ENCODE measurements at regions not wholly inside any gene's neighbourhood (a gene's known extent, or its start where the extent isn't known, plus 50 kb on each side); places are given as distances from the start of the nearest gene placed in this dataset.
"Not testable (repeated sequence)": the region's sequence is repeated elsewhere in the genome, so short reads cannot be mapped to it uniquely, and the experiment has no call there.

DNA sequence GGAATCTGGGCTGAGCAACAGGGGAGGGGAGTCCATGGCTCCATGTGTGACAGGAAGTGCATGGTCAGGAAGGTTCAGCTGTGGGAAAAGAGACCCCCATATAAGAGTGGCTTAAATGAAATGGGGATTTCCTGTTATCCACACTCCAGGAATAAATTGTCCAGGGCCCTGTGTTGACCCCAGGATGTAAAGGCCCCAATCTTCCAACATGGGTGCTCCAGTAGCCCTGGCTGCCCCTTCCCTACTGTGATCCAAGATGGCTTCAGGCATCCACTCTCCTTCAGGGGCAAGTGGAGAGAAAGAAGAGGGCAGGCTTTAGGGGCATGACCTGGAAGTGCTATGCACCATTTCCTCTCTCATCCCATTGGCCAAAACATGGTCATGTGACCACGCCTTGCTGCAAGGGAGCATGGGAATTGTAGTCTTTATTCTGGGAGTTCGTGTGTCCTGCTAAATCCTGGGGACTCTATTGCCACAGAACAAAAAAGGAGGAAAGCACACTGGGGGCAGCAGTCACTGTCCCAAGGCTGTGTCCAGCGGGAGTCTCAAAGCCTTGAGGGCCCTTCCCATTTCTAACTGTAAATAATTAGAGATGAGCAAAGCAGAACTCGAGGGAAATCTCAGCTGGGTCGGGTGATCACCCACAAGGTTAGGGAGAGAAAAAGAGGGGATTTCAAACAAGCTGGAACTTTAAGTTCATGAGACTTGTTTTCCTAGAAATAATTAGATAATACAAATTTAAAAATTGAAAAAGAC is 289.2 kb downstream of the ADGRD1 start:
- Mint-ChIP-seq H3K27ac (no peak overlapping the region), H3K27me3 (ENCODE audit: low read depth) (peaks cover 19% of the 10 kb centered on the region), H3K4me1 (peaks cover 6% of the 10 kb centered on the region), H3K9me3 (no peaks in the 10 kb centered on the region), H3K36me3 (ENCODE audit: low read depth) (no peaks in the 10 kb centered on the region), H3K4me3 (no peak overlapping the region)
- TF ChIP-seq, protein P1, sequence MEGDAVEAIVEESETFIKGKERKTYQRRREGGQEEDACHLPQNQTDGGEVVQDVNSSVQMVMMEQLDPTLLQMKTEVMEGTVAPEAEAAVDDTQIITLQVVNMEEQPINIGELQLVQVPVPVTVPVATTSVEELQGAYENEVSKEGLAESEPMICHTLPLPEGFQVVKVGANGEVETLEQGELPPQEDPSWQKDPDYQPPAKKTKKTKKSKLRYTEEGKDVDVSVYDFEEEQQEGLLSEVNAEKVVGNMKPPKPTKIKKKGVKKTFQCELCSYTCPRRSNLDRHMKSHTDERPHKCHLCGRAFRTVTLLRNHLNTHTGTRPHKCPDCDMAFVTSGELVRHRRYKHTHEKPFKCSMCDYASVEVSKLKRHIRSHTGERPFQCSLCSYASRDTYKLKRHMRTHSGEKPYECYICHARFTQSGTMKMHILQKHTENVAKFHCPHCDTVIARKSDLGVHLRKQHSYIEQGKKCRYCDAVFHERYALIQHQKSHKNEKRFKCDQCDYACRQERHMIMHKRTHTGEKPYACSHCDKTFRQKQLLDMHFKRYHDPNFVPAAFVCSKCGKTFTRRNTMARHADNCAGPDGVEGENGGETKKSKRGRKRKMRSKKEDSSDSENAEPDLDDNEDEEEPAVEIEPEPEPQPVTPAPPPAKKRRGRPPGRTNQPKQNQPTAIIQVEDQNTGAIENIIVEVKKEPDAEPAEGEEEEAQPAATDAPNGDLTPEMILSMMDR (IDR thresholded peaks at IDR 0.05; ENCODE audit: unreplicated experiment in 3 of 3): no peak

GRCh38 chr12:131244157-131244688 is 290.5 kb downstream of the ADGRD1 start:
- not testable (repeated sequence) for H3K4me3 Mint-ChIP-seq; H3K27ac Mint-ChIP-seq; H3K9me3 Mint-ChIP-seq; H3K36me3 Mint-ChIP-seq (ENCODE audit: low read depth); H3K4me1 Mint-ChIP-seq
- H3K27me3 Mint-ChIP-seq (ENCODE audit: low read depth): peaks cover 23% of the 10 kb centered on the region

DNA sequence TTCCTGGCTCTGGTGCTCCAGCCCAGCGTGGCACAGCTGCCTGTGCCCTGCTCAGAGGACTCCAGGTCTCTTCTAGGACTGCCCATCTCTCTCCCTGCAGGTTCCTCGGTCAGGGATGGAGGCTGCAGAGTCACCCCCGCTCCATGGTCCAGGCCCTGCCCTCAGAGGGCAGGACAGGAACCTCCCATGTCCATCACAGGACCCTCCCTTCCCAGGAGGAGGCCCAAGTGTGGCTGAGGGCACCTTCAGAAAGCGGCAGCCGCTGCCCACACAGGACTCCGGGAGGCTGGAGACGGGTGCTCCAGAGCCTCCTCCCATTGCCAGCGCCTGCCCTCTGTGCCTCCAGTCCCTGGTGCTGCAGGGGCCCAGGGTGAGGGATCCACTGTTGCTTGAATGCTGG is 291.5 kb downstream of the ADGRD1 start:
- Mint-ChIP-seq H3K4me1 (peaks cover 12% of the 10 kb centered on the region), H3K27me3 (ENCODE audit: low read depth) (peaks cover 19% of the 10 kb centered on the region)
- H3K4me3 Mint-ChIP-seq; H3K27ac Mint-ChIP-seq; H3K36me3 Mint-ChIP-seq (ENCODE audit: low read depth); H3K9me3 Mint-ChIP-seq: not testable (repeated sequence)

DNA sequence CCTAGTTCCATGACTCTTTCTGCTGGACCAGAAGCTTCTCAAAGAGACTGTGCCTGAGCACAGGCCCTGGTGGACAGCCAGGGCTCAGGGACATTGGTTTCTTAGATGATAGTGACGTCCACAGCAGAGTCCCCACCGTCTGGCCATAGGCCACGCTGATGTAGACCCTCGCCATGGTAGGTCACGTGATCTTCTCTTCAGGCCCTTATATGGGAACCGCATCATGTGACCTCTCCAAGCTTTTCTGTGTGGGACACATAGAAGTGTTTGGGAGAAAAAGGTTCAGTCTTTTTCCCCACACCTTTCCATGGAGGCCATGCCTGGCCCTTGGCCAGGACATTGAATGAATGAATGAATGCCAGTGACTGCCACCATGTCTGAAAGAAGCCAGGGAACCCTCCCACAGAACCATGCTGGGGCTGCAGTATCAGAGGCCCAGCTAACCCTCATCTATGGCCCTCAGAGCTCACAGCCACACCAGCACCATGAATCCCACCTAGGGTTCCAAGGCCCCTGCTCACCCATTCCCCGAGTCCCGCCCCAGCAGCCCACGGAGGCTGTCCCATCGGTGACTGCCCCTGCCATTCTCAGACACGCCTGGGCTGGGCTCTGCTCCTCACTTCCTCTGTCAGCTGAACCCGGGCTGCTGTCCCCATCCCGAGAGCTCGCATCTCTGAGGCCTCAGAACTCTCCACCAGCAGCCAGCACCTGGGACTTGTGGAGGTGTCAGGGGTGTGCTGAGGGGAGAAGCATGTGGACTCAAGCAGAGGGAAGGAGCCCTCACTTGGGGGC is 292.1 kb downstream of the ADGRD1 start:
- TF ChIP-seq, protein P1 (IDR thresholded peaks at IDR 0.05; ENCODE audit: unreplicated experiment in 3 of 3): no peak

GRCh38 chr12:131247026-131247725 is 293.5 kb downstream of the ADGRD1 start:
- not testable (repeated sequence) for H3K36me3 Mint-ChIP-seq (ENCODE audit: low read depth); H3K9me3 Mint-ChIP-seq; H3K27ac Mint-ChIP-seq; H3K4me3 Mint-ChIP-seq
- H3K27me3 Mint-ChIP-seq (ENCODE audit: low read depth): peaks cover 25% of the 10 kb centered on the region
- H3K4me1 Mint-ChIP-seq: peaks cover 14% of the 10 kb centered on the region

More for the DNA sequence above, 292.1 kb downstream of the ADGRD1 start:
- Mint-ChIP-seq H3K4me1 (peaks cover 14% of the 10 kb centered on the region), H3K36me3 (ENCODE audit: low read depth) (no peaks in the 10 kb centered on the region), H3K27ac (no peak overlapping the region), H3K9me3 (peaks cover 2% of the 10 kb centered on the region), H3K27me3 (ENCODE audit: low read depth) (peaks cover 25% of the 10 kb centered on the region), H3K4me3 (no peak overlapping the region)

- H3K9me3 Mint-ChIP-seq; H3K4me3 Mint-ChIP-seq; H3K27ac Mint-ChIP-seq; H3K36me3 Mint-ChIP-seq (ENCODE audit: low read depth): not testable (repeated sequence)
- Mint-ChIP-seq H3K4me1 (peaks cover 14% of the 10 kb centered on the region), H3K27me3 (ENCODE audit: low read depth) (peaks cover 25% of the 10 kb centered on the region)
These were observed 294.2 kb downstream of the ADGRD1 start for GRCh38 chr12:131247875-131248274.

- Mint-ChIP-seq H3K4me3 (no peak overlapping the region), H3K36me3 (ENCODE audit: low read depth) (no peaks in the 10 kb centered on the region), H3K4me1 (peaks cover 14% of the 10 kb centered on the region), H3K27ac (peak overlapping the region in 2 of 3 experiments; percentile 51 to 54), H3K27me3 (ENCODE audit: low read depth) (peaks cover 30% of the 10 kb centered on the region), H3K9me3 (peaks cover 7% of the 10 kb centered on the region)
- TF ChIP-seq, protein P1 (IDR thresholded peaks at IDR 0.05; ENCODE audit: unreplicated experiment in 3 of 3): no peak
These were observed 295.7 kb downstream of the ADGRD1 start for GRCh38 chr12:131249246-131250027.
